Muscle layer of duodenum (tissue), 2 donors: ENCODE measurements at regions not wholly inside any gene's neighbourhood (a gene's known extent, or its start where the extent isn't known, plus 50 kb on each side); places are given as distances from the start of the nearest gene placed in this dataset.

ENCODE experiments used
- H3K27ac ChIP-seq: one replicate; pipeline ENCODE4 v1.7.0; 2013; ENCODE audit warnings: mild to moderate bottlenecking, low read length
- H3K27me3 ChIP-seq: one replicate; pipeline ENCODE4 v1.7.0; 2013; ENCODE audit warnings: low read depth, mild to moderate bottlenecking, control low read depth, low read length
- H3K36me3 ChIP-seq, 2 donors: one replicate each; pipeline ENCODE4 v1.7.0; 2013; ENCODE audit warnings: low read length in 2 of 2, control low read depth in 1 of 2, mild to moderate bottlenecking in 1 of 2; ENCODE audit not compliant: insufficient read depth in 2 of 2, control insufficient read depth in 1 of 2
- H3K4me1 ChIP-seq, 2 donors: one replicate each; pipeline ENCODE4 v1.7.0; 2013; ENCODE audit warnings: low read length in 2 of 2, mild to moderate bottlenecking in 2 of 2, control low read depth in 1 of 2, moderate library complexity in 1 of 2; ENCODE audit not compliant: insufficient read depth in 2 of 2, control insufficient read depth in 1 of 2
- H3K4me3 ChIP-seq, 2 donors: one replicate each; pipeline ENCODE4 v1.7.0; 2013; ENCODE audit warnings: low read length in 2 of 2, low read depth in 1 of 2, mild to moderate bottlenecking in 1 of 2
- H3K9me3 ChIP-seq, 2 donors: one replicate each; pipeline ENCODE4 v1.7.0; 2013; ENCODE audit warnings: low read length in 2 of 2, control low read depth in 1 of 2, mild to moderate bottlenecking in 1 of 2; ENCODE audit not compliant: control insufficient read depth in 1 of 2
- donor health status: healthy.

GRCh38 chr20:40317156-40317790, 371.8 kb downstream of the MAFB start:
- H3K27ac ChIP-seq, result no peak overlapping the region
- H3K4me3 ChIP-seq, result no peak overlapping the region
- H3K4me1 ChIP-seq, result no peaks in the 10 kb centered on the region
- no peaks in the 10 kb centered on the region for H3K27me3 ChIP-seq
- H3K9me3 ChIP-seq, result no peaks in the 10 kb centered on the region
- H3K36me3 ChIP-seq, result no peaks in the 10 kb centered on the region

GRCh38 chr20:40314278-40314677, 374.8 kb downstream of the MAFB start:
- H3K27ac ChIP-seq, result no peak overlapping the region

GRCh38 chr20:40313730-40314129, 375.3 kb downstream of the MAFB start:
- no peaks in the 10 kb centered on the region for H3K4me1 ChIP-seq
- H3K27ac ChIP-seq, result no peak overlapping the region
- H3K9me3 ChIP-seq, result no peaks in the 10 kb centered on the region
- no peaks in the 10 kb centered on the region for H3K27me3 ChIP-seq
- no peaks in the 10 kb centered on the region for H3K36me3 ChIP-seq
- H3K4me3 ChIP-seq, result no peak overlapping the region

More at GRCh38 chr20:40314278-40314677, 374.8 kb downstream of the MAFB start:
- no peaks in the 10 kb centered on the region for H3K4me1 ChIP-seq
- H3K4me3 ChIP-seq, result no peak overlapping the region
- H3K36me3 ChIP-seq, result no peaks in the 10 kb centered on the region
- H3K9me3 ChIP-seq, result no peaks in the 10 kb centered on the region
- H3K27me3 ChIP-seq, result no peaks in the 10 kb centered on the region

- no peaks in the 10 kb centered on the region for H3K9me3 ChIP-seq
- H3K27ac ChIP-seq, result no peak overlapping the region
- H3K4me1 ChIP-seq, result no peaks in the 10 kb centered on the region
- H3K4me3 ChIP-seq, result no peak overlapping the region
- no peaks in the 10 kb centered on the region for H3K36me3 ChIP-seq
- no peaks in the 10 kb centered on the region for H3K27me3 ChIP-seq
Measured at GRCh38 chr20:40309731-40310130, 379.3 kb downstream of the MAFB start.

- no peaks in the 10 kb centered on the region for H3K4me1 ChIP-seq
- no peaks in the 10 kb centered on the region for H3K27me3 ChIP-seq
- H3K36me3 ChIP-seq, result no peaks in the 10 kb centered on the region
- H3K4me3 ChIP-seq, result no peak overlapping the region
- no peak overlapping the region for H3K27ac ChIP-seq
- no peaks in the 10 kb centered on the region for H3K9me3 ChIP-seq
Measured at GRCh38 chr20:40307997-40308396, 381.0 kb downstream of the MAFB start.

- H3K4me3 ChIP-seq, result no peak overlapping the region
- H3K9me3 ChIP-seq, result no peaks in the 10 kb centered on the region
- no peaks in the 10 kb centered on the region for H3K27me3 ChIP-seq
- H3K36me3 ChIP-seq, result no peaks in the 10 kb centered on the region
- no peak overlapping the region for H3K27ac ChIP-seq
- H3K4me1 ChIP-seq, result no peaks in the 10 kb centered on the region
Measured at GRCh38 chr20:40307268-40307667, 381.8 kb downstream of the MAFB start.

- Histone ChIP-seq H3K4me3 (no peak overlapping the region), H3K27ac (no peak overlapping the region), H3K27me3 (no peaks in the 10 kb centered on the region), H3K9me3 (no peaks in the 10 kb centered on the region), H3K36me3 (no peaks in the 10 kb centered on the region), H3K4me1 (no peaks in the 10 kb centered on the region)
Measured at GRCh38 chr20:40305303-40305702, 383.7 kb downstream of the MAFB start.

GRCh38 chr20:40304119-40304613, 384.9 kb downstream of the MAFB start:
- H3K4me3 ChIP-seq, result no peak overlapping the region
- H3K27ac ChIP-seq, result no peak overlapping the region
- no peaks in the 10 kb centered on the region for H3K36me3 ChIP-seq
- no peaks in the 10 kb centered on the region for H3K4me1 ChIP-seq
- H3K27me3 ChIP-seq, result no peaks in the 10 kb centered on the region
- H3K9me3 ChIP-seq, result no peaks in the 10 kb centered on the region

- Histone ChIP-seq H3K9me3 (no peaks in the 10 kb centered on the region), H3K27ac (no peak overlapping the region), H3K4me3 (no peak overlapping the region), H3K4me1 (peaks cover 0 to 4% of the 10 kb centered on the region in 2 donors), H3K27me3 (no peaks in the 10 kb centered on the region), H3K36me3 (no peaks in the 10 kb centered on the region)
Measured at GRCh38 chr20:40294747-40295146, 394.3 kb downstream of the MAFB start.

GRCh38 chr20:40294175-40294574, 394.9 kb downstream of the MAFB start:
- peaks cover 0 to 4% of the 10 kb centered on the region in 2 donors for H3K4me1 ChIP-seq
- H3K4me3 ChIP-seq, result no peak overlapping the region
- no peaks in the 10 kb centered on the region for H3K36me3 ChIP-seq
- H3K9me3 ChIP-seq, result no peaks in the 10 kb centered on the region
- no peaks in the 10 kb centered on the region for H3K27me3 ChIP-seq
- H3K27ac ChIP-seq, result no peak overlapping the region

- H3K27me3 ChIP-seq, result no peaks in the 10 kb centered on the region
- H3K4me1 ChIP-seq, result peaks cover 0 to 4% of the 10 kb centered on the region in 2 donors
- H3K4me3 ChIP-seq, result no peak overlapping the region
- no peaks in the 10 kb centered on the region for H3K9me3 ChIP-seq
- no peak overlapping the region for H3K27ac ChIP-seq
- no peaks in the 10 kb centered on the region for H3K36me3 ChIP-seq
Measured at GRCh38 chr20:40293740-40294139, 395.3 kb downstream of the MAFB start.
